Liver (tissue), 3 donors: ENCODE measurements at regions not wholly inside any gene's neighbourhood (a gene's known extent, or its start where the extent isn't known, plus 50 kb on each side); places are given as distances from the start of the nearest gene placed in this dataset.

Source experiments
- ATF3 ChIP-seq: IDR thresholded peaks from 2 replicates; pipeline ENCODE4 v1.6.1; 2016; ENCODE audit warnings: antibody characterized with exemption
- CTCF ChIP-seq: fragments of 150-350 bp; IDR thresholded peaks from 2 replicates; pipeline ENCODE4 v1.5.1; 2017; ENCODE audit warnings: improper control_type of control experiment, low read depth, low read length; ENCODE audit not compliant: missing input control
- EGR1 ChIP-seq, 2 donors: IDR thresholded peaks; 2 replicates each; pipeline ENCODE4 v1.6.1; 2016 to 2018; ENCODE audit warnings: antibody characterized with exemption in 2 of 2, low read depth in 2 of 2
- FOXA1 ChIP-seq: IDR thresholded peaks from 2 replicates; pipeline ENCODE4 v1.6.1; 2016; ENCODE audit warnings: antibody characterized with exemption
- GABPA ChIP-seq, 2 donors: IDR thresholded peaks in 1 of 2; conservative IDR thresholded peaks in 1 of 2; 2 replicates each; pipeline ENCODE4 v1.6.1; 2016; ENCODE audit warnings: antibody characterized with exemption in 2 of 2, mild to moderate bottlenecking in 1 of 2, moderate library complexity in 1 of 2
- MAX ChIP-seq: IDR thresholded peaks from 2 replicates; pipeline ENCODE4 v1.6.1; 2016; ENCODE audit warnings: antibody characterized with exemption
- RAD21 ChIP-seq, 2 donors: IDR thresholded peaks; 2 replicates each; pipeline ENCODE4 v1.6.1; 2016; ENCODE audit warnings: antibody characterized with exemption in 2 of 2, mild to moderate bottlenecking in 2 of 2
- REST ChIP-seq: IDR thresholded peaks from 2 replicates; pipeline ENCODE4 v1.6.1; 2016; ENCODE audit warnings: antibody characterized with exemption, mild to moderate bottlenecking
- SP1 ChIP-seq: IDR thresholded peaks from 2 replicates; pipeline ENCODE4 v1.6.1; 2018; ENCODE audit warnings: antibody characterized with exemption, mild to moderate bottlenecking
- TAF1 ChIP-seq: conservative IDR thresholded peaks from 2 replicates; pipeline ENCODE4 v1.6.1; 2016; ENCODE audit warnings: antibody characterized with exemption, mild to moderate bottlenecking
- YY1 ChIP-seq: IDR thresholded peaks from 2 replicates; pipeline ENCODE4 v1.6.1; 2016; ENCODE audit warnings: antibody characterized with exemption, mild to moderate bottlenecking
- ZBTB33 ChIP-seq: IDR thresholded peaks from 2 replicates; pipeline ENCODE4 v1.6.1; 2016; ENCODE audit warnings: antibody characterized with exemption
- donor health status: healthy.
- donor health status: healthy.

- peak; percentile 37 for TF ChIP-seq CTCF
- TF ChIP-seq RAD21 (IDR thresholded peaks at IDR 0.05), result peak; percentile 77 to 79
- no peak for TF ChIP-seq REST
- TF ChIP-seq SP1, result no peak
- TF ChIP-seq ATF3, result no peak
- TF ChIP-seq YY1, result no peak
- TF ChIP-seq FOXA1, result no peak
- TF ChIP-seq ZBTB33, result no peak
- no peak for TF ChIP-seq GABPA (IDR thresholded peaks at IDR 0.05 in 1 of 2, conservative IDR thresholded peaks at IDR 0.05 in 1 of 2)
- no peak for TF ChIP-seq EGR1 (IDR thresholded peaks at IDR 0.05; ENCODE audit: low read depth in 2 of 2)
- no peak for TF ChIP-seq TAF1
- TF ChIP-seq MAX, result no peak
These were observed 143.6 kb upstream of the SLITRK3 start for GRCh38 chr3:165339753-165340152.
